Ishikawa (cell line): ENCODE measurements at regions not wholly inside any gene's neighbourhood (a gene's known extent, or its start where the extent isn't known, plus 50 kb on each side); places are given as distances from the start of the nearest gene placed in this dataset.

ENCODE experiments used
- CEBPB ChIP-seq: IDR thresholded peaks from 2 replicates; pipeline ENCODE4 v1.6.1; 2012
- EGR1 ChIP-seq: IDR thresholded peaks from 2 replicates; pipeline ENCODE4 v1.6.1; 2012
- NFIC ChIP-seq: IDR thresholded peaks from 2 replicates; pipeline ENCODE4 v1.6.1; 2012
- TEAD4 ChIP-seq: IDR thresholded peaks from 2 replicates; pipeline ENCODE4 v1.6.1; 2012
- TF ChIP-seq, protein P1 (sequence below): IDR thresholded peaks from 2 replicates; pipeline ENCODE4 v1.6.1; 2012; ENCODE audit warnings: low read depth, mild to moderate bottlenecking
- TF ChIP-seq, protein P2 (sequence below): IDR thresholded peaks from 2 replicates; pipeline ENCODE4 v1.6.1; 2012

DNA sequence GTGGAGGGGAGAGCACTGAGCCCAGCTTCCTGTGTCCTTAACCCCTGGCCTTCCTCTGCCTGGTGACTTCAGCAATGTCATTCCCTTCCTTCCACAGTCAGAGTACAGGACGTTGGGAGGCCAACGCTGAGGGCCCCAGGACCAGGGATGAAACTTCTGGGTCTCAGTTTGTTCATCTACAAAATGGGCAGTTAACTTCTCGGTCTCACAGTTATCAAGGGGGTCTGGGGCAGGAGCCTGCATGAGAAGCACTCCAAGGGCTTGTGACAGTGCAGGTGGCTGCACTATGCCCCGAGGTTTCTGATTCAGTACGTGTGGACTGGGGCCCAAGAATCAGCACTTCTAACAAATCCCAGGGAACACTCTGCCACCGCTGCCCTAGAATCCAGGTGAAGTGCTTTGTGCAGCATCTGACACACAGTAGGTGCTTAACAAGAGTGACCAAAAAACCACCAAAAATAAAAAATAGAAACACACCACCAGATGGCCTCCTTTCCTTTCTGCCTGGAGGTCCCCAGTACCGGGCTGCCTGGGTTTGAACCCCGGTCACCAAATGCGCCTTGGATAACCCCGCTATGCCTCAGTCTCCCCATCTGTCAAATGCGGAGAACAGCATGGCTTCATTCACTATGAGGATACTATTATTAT is 80.4 kb downstream of the RFLNA start:
- TF ChIP-seq, protein P1, sequence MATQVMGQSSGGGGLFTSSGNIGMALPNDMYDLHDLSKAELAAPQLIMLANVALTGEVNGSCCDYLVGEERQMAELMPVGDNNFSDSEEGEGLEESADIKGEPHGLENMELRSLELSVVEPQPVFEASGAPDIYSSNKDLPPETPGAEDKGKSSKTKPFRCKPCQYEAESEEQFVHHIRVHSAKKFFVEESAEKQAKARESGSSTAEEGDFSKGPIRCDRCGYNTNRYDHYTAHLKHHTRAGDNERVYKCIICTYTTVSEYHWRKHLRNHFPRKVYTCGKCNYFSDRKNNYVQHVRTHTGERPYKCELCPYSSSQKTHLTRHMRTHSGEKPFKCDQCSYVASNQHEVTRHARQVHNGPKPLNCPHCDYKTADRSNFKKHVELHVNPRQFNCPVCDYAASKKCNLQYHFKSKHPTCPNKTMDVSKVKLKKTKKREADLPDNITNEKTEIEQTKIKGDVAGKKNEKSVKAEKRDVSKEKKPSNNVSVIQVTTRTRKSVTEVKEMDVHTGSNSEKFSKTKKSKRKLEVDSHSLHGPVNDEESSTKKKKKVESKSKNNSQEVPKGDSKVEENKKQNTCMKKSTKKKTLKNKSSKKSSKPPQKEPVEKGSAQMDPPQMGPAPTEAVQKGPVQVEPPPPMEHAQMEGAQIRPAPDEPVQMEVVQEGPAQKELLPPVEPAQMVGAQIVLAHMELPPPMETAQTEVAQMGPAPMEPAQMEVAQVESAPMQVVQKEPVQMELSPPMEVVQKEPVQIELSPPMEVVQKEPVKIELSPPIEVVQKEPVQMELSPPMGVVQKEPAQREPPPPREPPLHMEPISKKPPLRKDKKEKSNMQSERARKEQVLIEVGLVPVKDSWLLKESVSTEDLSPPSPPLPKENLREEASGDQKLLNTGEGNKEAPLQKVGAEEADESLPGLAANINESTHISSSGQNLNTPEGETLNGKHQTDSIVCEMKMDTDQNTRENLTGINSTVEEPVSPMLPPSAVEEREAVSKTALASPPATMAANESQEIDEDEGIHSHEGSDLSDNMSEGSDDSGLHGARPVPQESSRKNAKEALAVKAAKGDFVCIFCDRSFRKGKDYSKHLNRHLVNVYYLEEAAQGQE: no peak
- TF ChIP-seq TEAD4 (no peak), EGR1 (no peak), CEBPB (no peak), NFIC (no peak)
- TF ChIP-seq, protein P2, sequence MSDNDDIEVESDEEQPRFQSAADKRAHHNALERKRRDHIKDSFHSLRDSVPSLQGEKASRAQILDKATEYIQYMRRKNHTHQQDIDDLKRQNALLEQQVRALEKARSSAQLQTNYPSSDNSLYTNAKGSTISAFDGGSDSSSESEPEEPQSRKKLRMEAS: no peak
